HT1080 (cell line): ENCODE measurements at regions not wholly inside any gene's neighbourhood (a gene's known extent, or its start where the extent isn't known, plus 50 kb on each side); places are given as distances from the start of the nearest gene placed in this dataset.
"Not testable (repeated sequence)": the region's sequence is repeated elsewhere in the genome, so short reads cannot be mapped to it uniquely, and the experiment has no call there.

Experiments used
- DNase-seq: peaks from one replicate; pipeline ENCODE4 v3.0.0-alpha.2; 2015; ENCODE audit warnings: low read depth

- no peak for DNase-seq
Measured at GRCh38 chr7:91565499-91566401, 301.5 kb downstream of the FZD1 start.

- no peak for DNase-seq
Measured at GRCh38 chr7:91566402-91566732, 302.1 kb downstream of the FZD1 start.

GRCh38 chr7:91567081-91568012, 303.1 kb downstream of the FZD1 start:
- DNase-seq, result no peak

- DNase-seq, result no peak
Measured at GRCh38 chr7:91568138-91568537, 303.9 kb downstream of the FZD1 start.

- DNase-seq, result no peak
Measured at GRCh38 chr7:91569728-91570457, 305.7 kb downstream of the FZD1 start.

- no peak for DNase-seq
Measured at GRCh38 chr7:91570560-91570959, 306.3 kb downstream of the FZD1 start.

- no peak for DNase-seq
Measured at GRCh38 chr7:91571601-91572000, 307.4 kb downstream of the FZD1 start.

- no peak for DNase-seq
Measured at GRCh38 chr7:91573405-91573804, 307.1 kb downstream of the MTERF1 start.

- DNase-seq, result not testable (repeated sequence)
Measured at GRCh38 chr7:91576459-91576858, 304.0 kb downstream of the MTERF1 start.

- DNase-seq, result no peak
Measured at GRCh38 chr7:91579837-91580236, 300.7 kb downstream of the MTERF1 start.

- DNase-seq, result no peak
Measured at GRCh38 chr7:91582799-91583477, 297.6 kb downstream of the MTERF1 start.

- DNase-seq, result peak; percentile 1
Measured at GRCh38 chr7:91596287-91596686, 284.2 kb downstream of the MTERF1 start.

GRCh38 chr7:91598791-91599190, 281.7 kb downstream of the MTERF1 start:
- DNase-seq, result no peak

GRCh38 chr7:91600112-91600511, 280.4 kb downstream of the MTERF1 start:
- no peak for DNase-seq

GRCh38 chr7:91603707-91604106, 276.8 kb downstream of the MTERF1 start:
- DNase-seq, result no peak

GRCh38 chr7:91608606-91609005, 271.9 kb downstream of the MTERF1 start:
- no peak for DNase-seq

- no peak for DNase-seq
Measured at GRCh38 chr7:91609525-91609924, 271.0 kb downstream of the MTERF1 start.

- DNase-seq, result no peak
Measured at GRCh38 chr7:91614431-91614830, 266.1 kb downstream of the MTERF1 start.

GRCh38 chr7:91618776-91619765, 261.4 kb downstream of the MTERF1 start:
- no peak for DNase-seq

- DNase-seq, result no peak
Measured at GRCh38 chr7:91620827-91621226, 259.7 kb downstream of the MTERF1 start.
